Erythroblast (primary cell): ENCODE measurements at regions not wholly inside any gene's neighbourhood (a gene's known extent, or its start where the extent isn't known, plus 50 kb on each side); places are given as distances from the start of the nearest gene placed in this dataset.

ENCODE experiments used
- GATA1 ChIP-seq: IDR thresholded peaks from 2 replicates; pipeline ENCODE4 v1.6.1; 2011; ENCODE audit warnings: low read depth, mild to moderate bottlenecking, control low read depth, low read length, moderate library complexity
- POLR2A ChIP-seq: IDR thresholded peaks from 2 replicates; pipeline ENCODE4 v1.6.1; 2011; ENCODE audit warnings: mild to moderate bottlenecking, low read length

- TF ChIP-seq POLR2A (no peak), GATA1 (no peak)
Observed at GRCh38 chr7:21355406-21355874, 72.4 kb upstream of the SP4 start.
